ENCODE measurements at regions not wholly inside any gene's neighbourhood (a gene's known extent, or its start where the extent isn't known, plus 50 kb on each side); places are given as distances from the start of the nearest gene placed in this dataset.

DNA sequence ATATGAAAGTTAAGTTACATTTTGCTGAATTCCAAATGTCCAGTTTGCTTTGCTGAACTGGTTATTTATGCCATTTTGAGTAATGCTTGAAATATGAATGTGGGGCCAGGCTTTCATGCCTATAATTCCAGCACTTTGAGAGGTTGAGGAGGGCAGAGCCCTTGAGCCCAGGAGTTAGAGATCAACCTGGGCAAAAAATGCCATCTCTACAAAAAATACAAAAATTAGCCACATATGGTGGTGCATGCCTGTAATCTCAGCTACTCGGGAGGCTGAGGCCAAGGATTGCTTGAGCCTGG, 101.2 kb upstream of the ITGA6 start:
- TF ChIP-seq CTCF (IDR thresholded peaks at IDR 0.05; ENCODE audit: poor library complexity) (no peak), EZH2phosphoT487 (IDR thresholded peaks at IDR 0.05; ENCODE audit: low read depth, severe bottlenecking, unreplicated experiment) (no peak), EZH2 (IDR thresholded peaks at IDR 0.05; ENCODE audit: borderline replicate concordance) (no peak)
